ENCODE measurements at regions not wholly inside any gene's neighbourhood (a gene's known extent, or its start where the extent isn't known, plus 50 kb on each side); places are given as distances from the start of the nearest gene placed in this dataset.

GRCh38 chr4:74527049-74527448, 82.1 kb downstream of the AREG start:
- no peak for DNase-seq (ENCODE audit: low spot score in 2 of 2)
- H3K4me3 ChIP-seq (ENCODE audit: low read depth, poor library complexity, severe bottlenecking), result no peak overlapping the region
- TF ChIP-seq CTCF (IDR thresholded peaks at IDR 0.05), result no peak
- TF ChIP-seq POLR2A (IDR thresholded peaks at IDR 0.05), result no peak
- intact Hi-C loops (cut with DNase I; ENCODE audit: low total_unique reads), result loop anchor here (5.0 kb wide), 1 partner anchor 1045 kb away; the partner anchor contains the start of gene AFM
- WGBS, 2 donors, result 95 to 100% methylated on average over 1 of the region's 1 CpG

- DNase-seq (ENCODE audit: low spot score in 2 of 2), result no peak
- TF ChIP-seq CTCF (IDR thresholded peaks at IDR 0.05) (no peak), POLR2A (IDR thresholded peaks at IDR 0.05) (no peak)
- H3K4me3 ChIP-seq (ENCODE audit: low read depth, poor library complexity, severe bottlenecking), result no peak overlapping the region
- WGBS, 2 donors, result 75 to 81% methylated on average over 1 of the region's 1 CpG
- intact Hi-C loops (cut with DNase I; ENCODE audit: low total_unique reads), result loop anchor here (5.0 kb wide), 1 partner anchor 1046 kb away; the partner anchor contains the start of gene AFM
These were observed 83.2 kb downstream of the AREG start for GRCh38 chr4:74528178-74528577.

GRCh38 chr4:74529284-74530041, 84.5 kb downstream of the AREG start:
- no peak overlapping the region for H3K4me3 ChIP-seq (ENCODE audit: low read depth, poor library complexity, severe bottlenecking)
- intact Hi-C loops (cut with DNase I; ENCODE audit: low total_unique reads), result loop anchor here (5.0 to 10.0 kb wide), 3 partner anchors 145 to 1047 kb away; partner anchors contain the start of gene AFM
- no peak for TF ChIP-seq CTCF (IDR thresholded peaks at IDR 0.05)
- no peak for TF ChIP-seq POLR2A (IDR thresholded peaks at IDR 0.05)
- DNase-seq (ENCODE audit: low spot score in 2 of 2), result no peak
- 69 to 73% methylated on average over 11 of the region's 11 CpGs for WGBS, 2 donors

GRCh38 chr4:74531963-74532794, 87.2 kb downstream of the AREG start:
- H3K4me3 ChIP-seq (ENCODE audit: low read depth, poor library complexity, severe bottlenecking), result no peak overlapping the region
- no peak for TF ChIP-seq CTCF (IDR thresholded peaks at IDR 0.05)
- no peak for TF ChIP-seq POLR2A (IDR thresholded peaks at IDR 0.05)
- WGBS, 2 donors, result 39 to 40% methylated on average over 6 of the region's 6 CpGs
- no peak for DNase-seq (ENCODE audit: low spot score in 2 of 2)
- intact Hi-C loops (cut with DNase I; ENCODE audit: low total_unique reads), result loop anchor here (5.0 to 10.0 kb wide), 2 partner anchors 143 to 155 kb away; no protein-coding TSS in a partner anchor

- no peak overlapping the region for H3K4me3 ChIP-seq (ENCODE audit: low read depth, poor library complexity, severe bottlenecking)
- DNase-seq (ENCODE audit: low spot score in 2 of 2), result no peak
- 71 to 76% methylated on average over 3 of the region's 3 CpGs for WGBS, 2 donors
- intact Hi-C loops (cut with DNase I; ENCODE audit: low total_unique reads), result loop anchor here (5.0 to 10.0 kb wide), 2 partner anchors 141 to 157 kb away; no protein-coding TSS in a partner anchor
- TF ChIP-seq POLR2A (IDR thresholded peaks at IDR 0.05) (no peak), CTCF (IDR thresholded peaks at IDR 0.05) (no peak)
These were observed 89.2 kb downstream of the AREG start for GRCh38 chr4:74534121-74534520.

All from lower leg skin (tissue), 4 donors.